ENCODE measurements at regions not wholly inside any gene's neighbourhood (a gene's known extent, or its start where the extent isn't known, plus 50 kb on each side); places are given as distances from the start of the nearest gene placed in this dataset.

GRCh38 chr14:76309572-76310162, 66.3 kb upstream of the ESRRB start:
- H3K4me1 Mint-ChIP-seq, result peaks cover 2% of the 10 kb centered on the region
- no peak for TF ChIP-seq EZH2 (IDR thresholded peaks at IDR 0.05; ENCODE audit: borderline replicate concordance, insufficient read depth, low read depth, low read length, poor library complexity, severe bottlenecking)
- TF ChIP-seq, protein P1, sequence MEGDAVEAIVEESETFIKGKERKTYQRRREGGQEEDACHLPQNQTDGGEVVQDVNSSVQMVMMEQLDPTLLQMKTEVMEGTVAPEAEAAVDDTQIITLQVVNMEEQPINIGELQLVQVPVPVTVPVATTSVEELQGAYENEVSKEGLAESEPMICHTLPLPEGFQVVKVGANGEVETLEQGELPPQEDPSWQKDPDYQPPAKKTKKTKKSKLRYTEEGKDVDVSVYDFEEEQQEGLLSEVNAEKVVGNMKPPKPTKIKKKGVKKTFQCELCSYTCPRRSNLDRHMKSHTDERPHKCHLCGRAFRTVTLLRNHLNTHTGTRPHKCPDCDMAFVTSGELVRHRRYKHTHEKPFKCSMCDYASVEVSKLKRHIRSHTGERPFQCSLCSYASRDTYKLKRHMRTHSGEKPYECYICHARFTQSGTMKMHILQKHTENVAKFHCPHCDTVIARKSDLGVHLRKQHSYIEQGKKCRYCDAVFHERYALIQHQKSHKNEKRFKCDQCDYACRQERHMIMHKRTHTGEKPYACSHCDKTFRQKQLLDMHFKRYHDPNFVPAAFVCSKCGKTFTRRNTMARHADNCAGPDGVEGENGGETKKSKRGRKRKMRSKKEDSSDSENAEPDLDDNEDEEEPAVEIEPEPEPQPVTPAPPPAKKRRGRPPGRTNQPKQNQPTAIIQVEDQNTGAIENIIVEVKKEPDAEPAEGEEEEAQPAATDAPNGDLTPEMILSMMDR (IDR thresholded peaks at IDR 0.05), result no peak
- POLR2A ChIA-PET, result no interaction called here
- H3K27me3 Mint-ChIP-seq, result peaks cover 47% of the 10 kb centered on the region
- DNase-seq (no peak), ATAC-seq (ENCODE audit: low read depth) (no peak)
- no peaks in the 10 kb centered on the region for H4K20me1 ChIP-seq (ENCODE audit: control insufficient read depth, insufficient read depth, low read length, poor library complexity, severe bottlenecking)
- H3K4me3 ChIP-seq (ENCODE audit: control extremely low read depth in 1 of 5, extremely low read depth in 1 of 5, insufficient read depth in 1 of 5, low read depth in 2 of 5, low read length in 4 of 5), result no peak overlapping the region
- H3K27ac ChIP-seq (ENCODE audit: low read length in 2 of 2), result no peak overlapping the region
- H3K9me3 ChIP-seq (ENCODE audit: control extremely low read depth in 1 of 3, control insufficient read depth in 2 of 3, insufficient read depth in 1 of 3, low read length in 2 of 3), result no peaks in the 10 kb centered on the region
- 88% methylated on average over 8 of the region's 8 CpGs for WGBS (ENCODE audit: insufficient coverage)
- H3K36me3 ChIP-seq (replicated peaks in 1 of 2; ENCODE audit: control extremely low read depth in 1 of 2, control insufficient read depth in 1 of 2, extremely low read depth in 1 of 2, insufficient read depth in 2 of 2, low read length in 1 of 2), result no peaks in the 10 kb centered on the region
- H3K4me1 ChIP-seq (ENCODE audit: control insufficient read depth in 2 of 2, insufficient read depth in 2 of 2, low read length in 2 of 2), result no peaks in the 10 kb centered on the region
- no peaks in the 10 kb centered on the region for H3K9me3 Mint-ChIP-seq (ENCODE audit: insufficient read depth)
- intact Hi-C loops (cut with micrococcal nuclease), result no loop called here
- H3K4me2 ChIP-seq (replicated peaks; ENCODE audit: low read depth, low read length, poor library complexity, severe bottlenecking), result no peak overlapping the region
- CTCF ChIA-PET, result no interaction called here
- no peak overlapping the region for H3K4me3 Mint-ChIP-seq
- no peak overlapping the region for H3K9ac ChIP-seq (ENCODE audit: low read length)
- H3K27ac Mint-ChIP-seq, result no peak overlapping the region
- peaks cover 0 to 13% (median 6%) of the 10 kb centered on the region in 4 experiments for H3K27me3 ChIP-seq (replicated peaks in 1 of 4; ENCODE audit: control extremely low read depth in 1 of 4, control insufficient read depth in 3 of 4, insufficient read depth in 4 of 4, low read length in 3 of 4)
- H2AFZ ChIP-seq (ENCODE audit: insufficient read depth, low read depth, low read length, poor library complexity, severe bottlenecking), result no peak overlapping the region
- no peaks in the 10 kb centered on the region for H3K79me2 ChIP-seq (ENCODE audit: control insufficient read depth, insufficient read depth, low read length)

- CTCF ChIA-PET, result no interaction called here
- Histone ChIP-seq H3K27me3 (replicated peaks in 1 of 4; ENCODE audit: control extremely low read depth in 1 of 4, control insufficient read depth in 3 of 4, insufficient read depth in 4 of 4, low read length in 3 of 4) (peaks cover 0 to 13% (median 6%) of the 10 kb centered on the region in 4 experiments), H3K4me2 (replicated peaks; ENCODE audit: low read depth, low read length, poor library complexity, severe bottlenecking) (no peak overlapping the region), H4K20me1 (ENCODE audit: control insufficient read depth, insufficient read depth, low read length, poor library complexity, severe bottlenecking) (no peaks in the 10 kb centered on the region), H3K4me1 (ENCODE audit: control insufficient read depth in 2 of 2, insufficient read depth in 2 of 2, low read length in 2 of 2) (no peaks in the 10 kb centered on the region), H3K79me2 (ENCODE audit: control insufficient read depth, insufficient read depth, low read length) (no peaks in the 10 kb centered on the region), H2AFZ (ENCODE audit: insufficient read depth, low read depth, low read length, poor library complexity, severe bottlenecking) (no peak overlapping the region), H3K9me3 (ENCODE audit: control extremely low read depth in 1 of 3, control insufficient read depth in 2 of 3, insufficient read depth in 1 of 3, low read length in 2 of 3) (no peaks in the 10 kb centered on the region), H3K27ac (ENCODE audit: low read length in 2 of 2) (no peak overlapping the region), H3K36me3 (replicated peaks in 1 of 2; ENCODE audit: control extremely low read depth in 1 of 2, control insufficient read depth in 1 of 2, extremely low read depth in 1 of 2, insufficient read depth in 2 of 2, low read length in 1 of 2) (no peaks in the 10 kb centered on the region), H3K4me3 (ENCODE audit: control extremely low read depth in 1 of 5, extremely low read depth in 1 of 5, insufficient read depth in 1 of 5, low read depth in 2 of 5, low read length in 4 of 5) (no peak overlapping the region), H3K9ac (ENCODE audit: low read length) (no peak overlapping the region)
- no peak overlapping the region for H3K27ac Mint-ChIP-seq
- peaks cover 49% of the 10 kb centered on the region for H3K27me3 Mint-ChIP-seq
- ATAC-seq (ENCODE audit: low read depth), result no peak
- H3K4me3 Mint-ChIP-seq, result no peak overlapping the region
- H3K4me1 Mint-ChIP-seq, result peaks cover 2% of the 10 kb centered on the region
- POLR2A ChIA-PET, result no interaction called here
- H3K9me3 Mint-ChIP-seq (ENCODE audit: insufficient read depth), result no peaks in the 10 kb centered on the region
- WGBS (ENCODE audit: insufficient coverage), result 24% methylated on average over 10 of the region's 13 CpGs
- TF ChIP-seq EZH2 (IDR thresholded peaks at IDR 0.05; ENCODE audit: borderline replicate concordance, insufficient read depth, low read depth, low read length, poor library complexity, severe bottlenecking), result no peak
- TF ChIP-seq, protein P1 (IDR thresholded peaks at IDR 0.05), result no peak
- intact Hi-C loops (cut with micrococcal nuclease), result no loop called here
- no peak for DNase-seq
Observed at GRCh38 chr14:76311079-76311758, 64.7 kb upstream of the ESRRB start.
